HCT116 (cell line): ENCODE measurements at regions not wholly inside any gene's neighbourhood (a gene's known extent, or its start where the extent isn't known, plus 50 kb on each side); places are given as distances from the start of the nearest gene placed in this dataset.

Source experiments
- ATAC-seq: fragments of 200-7000 bp; cut with Tn5 transposase; 2 replicates; pipeline ENCODE4 v1.9.1; 2020; ENCODE audit warnings: mild to moderate bottlenecking, moderate library complexity
- BruUV-seq: library from RNA; stranded (reverse); fragments of 400-500 nt; replicated peaks from 2 replicates; lab custom pipeline; 2021; lab: Mats Ljungman, UMichigan
- CTCF ChIA-PET: fragments of 300-600 bp; sonication (Branson Sonifier 250); formaldehyde crosslinking; loops from one replicate; lab custom pipeline; 2021; ENCODE audit warnings: antibody characterized with exemption; lab: Charles Lee
- POLR2A ChIA-PET: fragments of 300-600, 350-600 bp; sonication (Branson Sonifier 250); formaldehyde crosslinking; loops from one replicate; lab custom pipeline; 2021; ENCODE audit warnings: antibody characterized with exemption; lab: Charles Lee
- RAD21 ChIA-PET, 2 experiments: fragments of 300-600 bp; sonication (Branson Sonifier 250); formaldehyde crosslinking; loops; one replicate each; lab custom pipeline; 2023; ENCODE audit warnings: low total read pairs in 2 of 2; ENCODE audit not compliant: uncharacterized antibody in 2 of 2, unreplicated experiment in 2 of 2, low non-redundant PET in 1 of 2; lab: Charles Lee
- DNase-seq: peaks from one replicate; pipeline ENCODE4 v3.0.0-alpha.2; 2010; ENCODE audit warnings: low read depth, low spot score
- H2AFZ ChIP-seq: fragments of 200-600 bp; shearing (Covaris generic), sonication (generic); 2 replicates; pipeline ENCODE4 v1.6.1; 2017; ENCODE audit warnings: low read depth, mixed run types, mixed read lengths, antibody characterized with exemption, low read length; ENCODE audit not compliant: poor library complexity, severe bottlenecking
- H3K27ac ChIP-seq: 2 replicates; pipeline ENCODE4 v1.5.1; 2012; ENCODE audit warnings: low read depth, low read length
- H3K27me3 ChIP-seq: fragments of 200-600 bp; sonication (generic); 2 replicates; pipeline ENCODE4 v1.6.1; 2016; ENCODE audit warnings: mixed run types, low read length, mixed read lengths; ENCODE audit not compliant: insufficient read depth
- H3K36me3 ChIP-seq, 2 experiments: fragments of 200-500 bp in 1 of 2; fragments of 200-600 bp in 1 of 2; sonication (Bioruptor generic) in 1 of 2; sonication (generic) in 1 of 2; 2 replicates each; pipeline versions ENCODE4 v1.5.1 to v1.6.1; 2014 to 2016; ENCODE audit warnings: low read length in 2 of 2, inconsistent platforms in 1 of 2, mixed read lengths in 1 of 2, mixed run types in 1 of 2; ENCODE audit not compliant: insufficient read depth in 2 of 2, control insufficient read depth in 1 of 2
- H3K4me1 ChIP-seq, 2 experiments: fragments of 200-600 bp in 1 of 2; sonication (generic) in 1 of 2; 2 replicates each; pipeline versions ENCODE4 v1.5.1 to v1.6.1; 2012 to 2017; ENCODE audit warnings: low read length in 2 of 2, inconsistent platforms in 1 of 2, mild to moderate bottlenecking in 1 of 2, mixed read lengths in 1 of 2, mixed run types in 1 of 2, moderate library complexity in 1 of 2; ENCODE audit not compliant: insufficient read depth in 2 of 2, control insufficient read depth in 1 of 2
- H3K4me2 ChIP-seq: fragments of 200-600 bp; sonication (generic); 2 replicates; pipeline ENCODE4 v1.6.1; 2017; ENCODE audit warnings: mixed run types, low read length, mixed read lengths
- H3K4me3 ChIP-seq, 2 experiments: fragments of 200-600 bp in 1 of 2; sonication (generic) in 1 of 2; replicated peaks in 1 of 2; 2 replicates each; pipeline ENCODE4 v1.5.1; 2011 to 2016; ENCODE audit warnings: low read length in 2 of 2, control low read depth in 1 of 2, low read depth in 1 of 2, mild to moderate bottlenecking in 1 of 2, mixed read lengths in 1 of 2, mixed run types in 1 of 2
- H3K79me2 ChIP-seq: fragments of 200-600 bp; sonication (generic); 2 replicates; pipeline ENCODE4 v1.6.1; 2017; ENCODE audit warnings: mild to moderate bottlenecking, mixed run types, low read length, moderate library complexity, mixed read lengths; ENCODE audit not compliant: insufficient read depth
- H3K9ac ChIP-seq: fragments of 200-600 bp; sonication (generic); 2 replicates; pipeline ENCODE4 v1.6.1; 2016; ENCODE audit warnings: low read length, mixed read lengths
- H3K9me2 ChIP-seq: fragments of 200-600 bp; sonication (generic), shearing (Covaris generic); 2 replicates; pipeline ENCODE4 v1.6.1; 2017; ENCODE audit warnings: mixed run types, mild to moderate bottlenecking, moderate library complexity; ENCODE audit not compliant: insufficient read depth
- H3K9me3 ChIP-seq, 2 experiments: fragments of 200-500 bp in 1 of 2; fragments of 200-600 bp in 1 of 2; sonication (Bioruptor generic) in 1 of 2; sonication (generic) in 1 of 2; 2 replicates each; pipeline ENCODE4 v1.6.1; 2014 to 2017; ENCODE audit warnings: low read length in 2 of 2, mixed read lengths in 2 of 2, inconsistent platforms in 1 of 2, low read depth in 1 of 2, mild to moderate bottlenecking in 1 of 2, mixed run types in 1 of 2, moderate library complexity in 1 of 2; ENCODE audit not compliant: control insufficient read depth in 1 of 2, insufficient read depth in 1 of 2
- H4K20me1 ChIP-seq: fragments of 200-600 bp; sonication (generic), shearing (Covaris generic); 2 replicates; pipeline ENCODE4 v1.6.1; 2017; ENCODE audit warnings: mixed run types, mild to moderate bottlenecking, moderate library complexity; ENCODE audit not compliant: insufficient read depth
- CTCF ChIP-seq, 3 experiments: fragments of 200-600 bp in 1 of 3; sonication (generic) in 1 of 3; IDR thresholded peaks in 2 of 3; conservative IDR thresholded peaks in 1 of 3; 2 replicates each; pipeline ENCODE4 v1.5.1; 2012 to 2017; ENCODE audit warnings: low read depth in 2 of 3, low read length in 2 of 3, antibody characterized with exemption in 1 of 3, borderline replicate concordance in 1 of 3, control low read depth in 1 of 3, mild to moderate bottlenecking in 1 of 3, mixed read lengths in 1 of 3, mixed run types in 1 of 3, moderate library complexity in 1 of 3; ENCODE audit not compliant: insufficient read depth in 1 of 3
- RAD21 ChIP-seq: IDR thresholded peaks from 2 replicates; pipeline ENCODE4 v1.6.1; 2012; ENCODE audit warnings: low read depth, mild to moderate bottlenecking
- ZBTB33 ChIP-seq: IDR thresholded peaks from 2 replicates; pipeline ENCODE4 v1.6.1; 2011; ENCODE audit warnings: mild to moderate bottlenecking, low read length, moderate library complexity; ENCODE audit not compliant: insufficient replicate concordance; ENCODE audit errors: extremely low read depth
- intact Hi-C: fragments of 100-400 bp; cut with micrococcal nuclease; formaldehyde crosslinking; loops from 2 replicates; pipeline ENCODE4 v1.10.0; 2022

- Histone ChIP-seq H3K4me1 (no peaks in the 10 kb centered on the region), H3K36me3 (no peaks in the 10 kb centered on the region), H3K4me2 (no peak overlapping the region), H3K27me3 (no peaks in the 10 kb centered on the region), H3K9me2 (no peaks in the 10 kb centered on the region), H2AFZ (no peak overlapping the region), H3K4me3 (no peak overlapping the region), H3K79me2 (no peaks in the 10 kb centered on the region), H3K9ac (no peak overlapping the region), H3K9me3 (peaks cover 7 to 35% of the 10 kb centered on the region in 2 experiments; a peak in 2 of 4 replicates), H4K20me1 (no peaks in the 10 kb centered on the region), H3K27ac (no peak overlapping the region)
- no TSS peak for BruUV-seq
- DNase-seq (no peak), ATAC-seq (no peak)
- TF ChIP-seq RAD21 (no peak), CTCF (IDR thresholded peaks at IDR 0.05 in 2 of 3, conservative IDR thresholded peaks at IDR 0.05 in 1 of 3; ENCODE audit: borderline replicate concordance in 1 of 3, insufficient read depth in 1 of 3, low read depth in 2 of 3, low read length in 2 of 3) (no peak), ZBTB33 (no peak)
- ChIA-PET POLR2A (no interaction called here), CTCF (no interaction called here), RAD21 (no interaction called here)
- intact Hi-C loops = no loop called here
Observed at GRCh38 chr5:30069441-30070263, 1123.8 kb upstream of the CDH6 start.
